Heart left ventricle (tissue), 16 donors: ENCODE measurements at regions not wholly inside any gene's neighbourhood (a gene's known extent, or its start where the extent isn't known, plus 50 kb on each side); places are given as distances from the start of the nearest gene placed in this dataset.

Source experiments
- ATAC-seq, 4 donors: fragments of 200-7000 bp; cut with Tn5 transposase; one replicate each; pipeline ENCODE4 v1.9.1; 2020 to 2022; ENCODE audit warnings: moderate library complexity in 4 of 4, mild to moderate bottlenecking in 3 of 4, moderate number of reproducible peaks in 1 of 4
- DNase-seq, 5 donors: peaks; one replicate each; pipeline ENCODE4 v3.0.0-alpha.2; 2020
- H3K27ac ChIP-seq, 12 donors: fragments of 200-600 bp; sonication (generic) in 4 of 12; one replicate each; pipeline versions ENCODE4 v1.5.0 to v1.8.0; 2016 to 2022; ENCODE audit warnings: mild to moderate bottlenecking in 2 of 12
- H3K27me3 ChIP-seq, 9 donors: fragments of 200-600 bp; sonication (generic) in 2 of 9; one replicate each; pipeline versions ENCODE4 v1.5.1 to v1.8.0; 2016 to 2022; ENCODE audit warnings: mild to moderate bottlenecking in 3 of 9
- H3K36me3 ChIP-seq, 9 donors: fragments of 200-600 bp; sonication (generic) in 2 of 9; one replicate each; pipeline versions ENCODE4 v1.5.0 to v1.8.0; 2018 to 2022; ENCODE audit warnings: mild to moderate bottlenecking in 2 of 9
- H3K4me1 ChIP-seq, 12 donors: fragments of 200-600 bp; sonication (generic) in 4 of 12; one replicate each; pipeline versions ENCODE4 v1.5.0 to v1.8.0; 2016 to 2022; ENCODE audit warnings: mild to moderate bottlenecking in 3 of 12
- H3K4me3 ChIP-seq, 12 donors: fragments of 200-600 bp; sonication (generic) in 4 of 12; one replicate each; pipeline versions ENCODE4 v1.5.0 to v1.8.0; 2017 to 2022; ENCODE audit warnings: mild to moderate bottlenecking in 9 of 12, moderate library complexity in 4 of 12
- H3K9me3 ChIP-seq, 12 donors: fragments of 200-600 bp; sonication (generic) in 4 of 12; one replicate each; pipeline versions ENCODE4 v1.5.0 to v1.8.0; 2016 to 2022; ENCODE audit warnings: mild to moderate bottlenecking in 1 of 12
- POLR2A ChIP-seq, 2 donors: fragments of 450-650 bp; IDR thresholded peaks; one replicate each; pipeline ENCODE4 v1.6.1; 2017; ENCODE audit warnings: antibody characterized with exemption in 2 of 2, mild to moderate bottlenecking in 2 of 2, moderate library complexity in 2 of 2
- WGBS, 4 donors: extraction: QIAGEN DNeasy Blood & Tissue Kit in 2 of 4; methylation state at CpG; one replicate each; pipeline versions ENCODE4 v1.1.5 to v1.1.7; 2013 to 2018; 5-methylcytosine and 5-hydroxymethylcytosine counted together
- intact Hi-C, 10 donors: fragments of 100-400 bp; cut with DNase I; formaldehyde crosslinking; loops; one replicate each; pipeline versions ENCODE4 v1.11.1 to v1.14.2; 2022
- TF ChIP-seq, protein P1 (sequence below), 12 donors: fragments of 200-600 bp; sonication (generic) in 4 of 12; IDR thresholded peaks; one replicate each; pipeline versions ENCODE4 v1.5.0 to v1.8.0; 2018 to 2022; ENCODE audit warnings: antibody characterized with exemption in 12 of 12, mild to moderate bottlenecking in 5 of 12
- donor health status: ischemic (EF 13 %, LVEDD 7.1; RV severe dilation, severe dysfunction).
- donor health status: healthy with polysubstance abuse.
- donor health status: DM: no; HTN: yes; CAD: no.
- donor health status: DM: no; HTN: no; CAD: no.
- donor health status: ischemic (EF 25% LVEDD 6.9; RV normal size, moderate dysfunction).
- donor health status: ischemic (EF 25% LVEDD 5.7; RV mildly dilated, moderate dysfunction).
- donor health status: healthy.
- donor health status: DM: yes; HTN: yes; CAD: no.
- donor health status: ischemic (EF 35%, LVEDD 5.7; RV mildly dilated, moderate dysfunction).
- donor health status: nonischemic (EF 11% LVEDD 7.7; RV severe dilation, severe dysfunction).
- donor health status: DM: yes; HTN: yes; CAD: no.
- donor health status: PGD.
- donor health status: ischemic (EF 29% LVEDD 5.4; RV normal size, mild dysfunction).
- donor health status: nonischemic (EF 23%, LVEDD 6.1; RV moderate dilation, normal function).

DNA sequence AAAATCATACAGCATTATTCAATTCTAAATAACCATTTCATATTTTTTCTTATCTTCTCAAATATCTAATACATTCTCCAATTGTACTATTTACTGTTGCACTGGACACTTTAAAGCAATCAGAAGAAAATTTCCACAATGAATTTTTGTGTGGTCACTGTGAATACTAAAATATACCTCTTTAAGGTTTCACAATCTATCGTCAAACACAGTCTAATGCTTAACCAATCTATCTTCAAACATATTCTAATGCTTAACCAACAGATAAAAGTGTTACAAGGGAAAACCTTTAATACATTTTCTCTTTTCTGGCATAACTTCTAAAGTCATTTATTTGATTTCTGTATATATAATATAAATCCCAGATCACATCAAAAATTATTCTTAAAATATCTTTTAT is 2035.5 kb upstream of the CDH6 start:
- Histone ChIP-seq H3K4me1 (no peaks in the 10 kb centered on the region), H3K27me3 (no peaks in the 10 kb centered on the region), H3K27ac (no peak overlapping the region), H3K4me3 (no peak overlapping the region), H3K36me3 (no peaks in the 10 kb centered on the region), H3K9me3 (peaks cover 0 to 3% (median 0%) of the 10 kb centered on the region in 12 donors)
- TF ChIP-seq POLR2A (IDR thresholded peaks at IDR 0.05): no peak
- TF ChIP-seq, protein P1, sequence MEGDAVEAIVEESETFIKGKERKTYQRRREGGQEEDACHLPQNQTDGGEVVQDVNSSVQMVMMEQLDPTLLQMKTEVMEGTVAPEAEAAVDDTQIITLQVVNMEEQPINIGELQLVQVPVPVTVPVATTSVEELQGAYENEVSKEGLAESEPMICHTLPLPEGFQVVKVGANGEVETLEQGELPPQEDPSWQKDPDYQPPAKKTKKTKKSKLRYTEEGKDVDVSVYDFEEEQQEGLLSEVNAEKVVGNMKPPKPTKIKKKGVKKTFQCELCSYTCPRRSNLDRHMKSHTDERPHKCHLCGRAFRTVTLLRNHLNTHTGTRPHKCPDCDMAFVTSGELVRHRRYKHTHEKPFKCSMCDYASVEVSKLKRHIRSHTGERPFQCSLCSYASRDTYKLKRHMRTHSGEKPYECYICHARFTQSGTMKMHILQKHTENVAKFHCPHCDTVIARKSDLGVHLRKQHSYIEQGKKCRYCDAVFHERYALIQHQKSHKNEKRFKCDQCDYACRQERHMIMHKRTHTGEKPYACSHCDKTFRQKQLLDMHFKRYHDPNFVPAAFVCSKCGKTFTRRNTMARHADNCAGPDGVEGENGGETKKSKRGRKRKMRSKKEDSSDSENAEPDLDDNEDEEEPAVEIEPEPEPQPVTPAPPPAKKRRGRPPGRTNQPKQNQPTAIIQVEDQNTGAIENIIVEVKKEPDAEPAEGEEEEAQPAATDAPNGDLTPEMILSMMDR (IDR thresholded peaks at IDR 0.05): no peak
- WGBS, 4 donors: 73 to 80% (median 75%) methylated on average over 1 of the region's 1 CpG
- ATAC-seq (no peak), DNase-seq (no peak)
- intact Hi-C loops: no loop called here

DNA sequence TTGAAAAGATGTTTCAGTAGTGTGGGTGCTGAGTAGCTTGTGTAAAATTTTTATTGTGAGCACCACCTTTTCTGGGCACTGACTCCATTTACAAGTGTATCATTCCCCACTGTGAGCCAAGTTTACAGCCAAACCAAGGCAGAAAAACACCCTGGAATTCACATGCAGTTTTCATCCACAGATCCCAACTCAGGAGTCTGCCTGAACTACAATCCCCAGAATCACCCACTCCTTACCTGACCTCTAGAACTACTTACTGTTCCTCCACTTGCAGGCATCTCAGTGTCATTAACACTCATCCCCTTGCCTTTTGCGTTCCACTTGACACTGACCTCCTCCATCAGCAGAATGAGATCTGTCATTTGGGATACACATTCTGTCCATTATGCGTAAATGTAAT is 2042.6 kb upstream of the CDH6 start:
- Histone ChIP-seq H3K9me3 (peaks cover 0 to 3% (median 0%) of the 10 kb centered on the region in 12 donors), H3K4me3 (no peak overlapping the region), H3K27me3 (no peaks in the 10 kb centered on the region), H3K27ac (no peak overlapping the region), H3K4me1 (no peaks in the 10 kb centered on the region), H3K36me3 (no peaks in the 10 kb centered on the region)
- TF ChIP-seq POLR2A (IDR thresholded peaks at IDR 0.05): no peak
- TF ChIP-seq, protein P1 (IDR thresholded peaks at IDR 0.05): no peak
- intact Hi-C loops: no loop called here
- DNase-seq (no peak), ATAC-seq (no peak)
- 53 to 64% (median 56%) methylated on average over 2 of the region's 2 CpGs for WGBS, 4 donors

DNA sequence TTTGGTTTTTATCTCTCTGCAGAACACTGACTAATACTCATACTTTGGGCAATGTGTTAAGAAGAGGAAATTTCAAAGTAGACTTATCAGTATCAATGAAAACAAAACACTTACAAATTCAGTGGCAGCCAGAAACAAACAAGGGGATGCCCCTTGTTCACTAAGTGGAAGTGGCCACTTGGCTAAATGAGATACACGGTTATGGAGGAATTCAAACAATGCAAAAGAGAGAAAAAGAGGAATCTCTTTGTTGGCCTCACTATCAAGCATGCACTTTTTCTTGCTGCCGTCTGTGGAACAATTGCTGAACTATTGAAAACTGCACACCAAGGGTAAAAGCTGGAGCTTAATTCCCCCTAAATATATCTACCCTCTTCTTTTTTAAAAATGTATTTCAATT is 2044.9 kb upstream of the CDH6 start:
- DNase-seq (no peak), ATAC-seq (no peak)
- H3K4me3 ChIP-seq: no peak overlapping the region
- H3K27me3 ChIP-seq: no peaks in the 10 kb centered on the region
- intact Hi-C loops: no loop called here
- WGBS, 4 donors: 26 to 29% (median 27%) methylated on average over 2 of the region's 2 CpGs
- no peak overlapping the region for H3K27ac ChIP-seq
- no peaks in the 10 kb centered on the region for H3K9me3 ChIP-seq
- H3K4me1 ChIP-seq: no peaks in the 10 kb centered on the region
- TF ChIP-seq POLR2A (IDR thresholded peaks at IDR 0.05): no peak
- TF ChIP-seq, protein P1 (IDR thresholded peaks at IDR 0.05): no peak
- no peaks in the 10 kb centered on the region for H3K36me3 ChIP-seq

DNA sequence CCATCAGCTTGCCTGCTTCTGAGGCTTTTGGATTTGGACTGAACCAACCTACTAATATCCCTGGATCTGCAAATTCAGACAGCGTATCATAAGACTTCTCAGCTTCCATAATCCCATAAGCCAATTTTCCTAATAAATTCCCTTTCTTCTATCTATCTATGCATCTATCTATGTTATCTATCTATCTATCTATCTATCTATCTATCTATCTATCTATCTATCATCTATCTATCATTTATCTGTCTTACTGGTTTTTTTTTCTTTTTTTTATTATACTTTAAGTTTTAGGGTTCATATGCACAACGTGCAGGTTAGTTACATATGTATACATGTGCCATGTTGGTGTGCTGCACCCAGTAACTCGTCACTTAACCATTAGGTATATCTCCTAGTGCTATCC is 2045.4 kb upstream of the CDH6 start:
- Histone ChIP-seq H3K27me3 (no peaks in the 10 kb centered on the region), H3K36me3 (no peaks in the 10 kb centered on the region), H3K4me1 (no peaks in the 10 kb centered on the region), H3K9me3 (no peaks in the 10 kb centered on the region), H3K4me3 (no peak overlapping the region), H3K27ac (no peak overlapping the region)
- ATAC-seq (no peak), DNase-seq (no peak)
- WGBS, 4 donors: 73 to 82% (median 78%) methylated on average over 3 of the region's 3 CpGs
- no peak for TF ChIP-seq POLR2A (IDR thresholded peaks at IDR 0.05)
- TF ChIP-seq, protein P1 (IDR thresholded peaks at IDR 0.05): no peak
- intact Hi-C loops: no loop called here
